ENCODE measurements at regions not wholly inside any gene's neighbourhood (a gene's known extent, or its start where the extent isn't known, plus 50 kb on each side); places are given as distances from the start of the nearest gene placed in this dataset.

- H2AFZ ChIP-seq (ENCODE audit: low read depth, low read length) = no peak overlapping the region
- H3K4me1 ChIP-seq (ENCODE audit: control insufficient read depth, extremely low read depth, insufficient read depth, low read length) = no peaks in the 10 kb centered on the region
- H3K36me3 ChIP-seq (ENCODE audit: control insufficient read depth in 2 of 2, extremely low read depth in 1 of 2, insufficient read depth in 2 of 2, low read length in 2 of 2) = no peaks in the 10 kb centered on the region
- BruUV-seq (replicated peaks) = no TSS peak
- ChIA-PET CTCF (interaction anchor here (1.5 kb wide), 1 partner anchor 19 kb away, joined by 3 read pairs; no protein-coding TSS in a partner anchor), POLR2A (no interaction called here)
- DNase-seq (ENCODE audit: low read depth, low spot score) (no peak), FAIRE-seq (no peak)
- no peaks in the 10 kb centered on the region for H3K27me3 ChIP-seq (ENCODE audit: control insufficient read depth in 2 of 2, insufficient read depth in 2 of 2, low read length in 2 of 2)
- no peaks in the 10 kb centered on the region for H4K20me1 ChIP-seq (replicated peaks; ENCODE audit: control insufficient read depth, extremely low read depth, insufficient read depth, low read length)
- TF ChIP-seq POLR2A (IDR thresholded peaks at IDR 0.05; ENCODE audit: low read depth, low read length) (no peak), POLR2AphosphoS5 (IDR thresholded peaks at IDR 0.05; ENCODE audit: insufficient read depth, low read depth, low read length) (no peak), MYC (IDR thresholded peaks at IDR 0.05; ENCODE audit: low read depth, low read length) (no peak), MAX (IDR thresholded peaks at IDR 0.05; ENCODE audit: insufficient read depth, insufficient read length) (no peak), JUN (IDR thresholded peaks at IDR 0.05; ENCODE audit: borderline replicate concordance, insufficient read depth, insufficient read length, low read depth) (no peak), FOS (IDR thresholded peaks at IDR 0.05; ENCODE audit: borderline replicate concordance, insufficient read depth, low read length) (no peak), GATA2 (IDR thresholded peaks at IDR 0.05; ENCODE audit: insufficient read depth, insufficient read length, low read depth, low read length) (no peak), EZH2 (IDR thresholded peaks at IDR 0.05; ENCODE audit: borderline replicate concordance, low read depth, low read length, severe bottlenecking) (no peak)
- TF ChIP-seq, protein P1, sequence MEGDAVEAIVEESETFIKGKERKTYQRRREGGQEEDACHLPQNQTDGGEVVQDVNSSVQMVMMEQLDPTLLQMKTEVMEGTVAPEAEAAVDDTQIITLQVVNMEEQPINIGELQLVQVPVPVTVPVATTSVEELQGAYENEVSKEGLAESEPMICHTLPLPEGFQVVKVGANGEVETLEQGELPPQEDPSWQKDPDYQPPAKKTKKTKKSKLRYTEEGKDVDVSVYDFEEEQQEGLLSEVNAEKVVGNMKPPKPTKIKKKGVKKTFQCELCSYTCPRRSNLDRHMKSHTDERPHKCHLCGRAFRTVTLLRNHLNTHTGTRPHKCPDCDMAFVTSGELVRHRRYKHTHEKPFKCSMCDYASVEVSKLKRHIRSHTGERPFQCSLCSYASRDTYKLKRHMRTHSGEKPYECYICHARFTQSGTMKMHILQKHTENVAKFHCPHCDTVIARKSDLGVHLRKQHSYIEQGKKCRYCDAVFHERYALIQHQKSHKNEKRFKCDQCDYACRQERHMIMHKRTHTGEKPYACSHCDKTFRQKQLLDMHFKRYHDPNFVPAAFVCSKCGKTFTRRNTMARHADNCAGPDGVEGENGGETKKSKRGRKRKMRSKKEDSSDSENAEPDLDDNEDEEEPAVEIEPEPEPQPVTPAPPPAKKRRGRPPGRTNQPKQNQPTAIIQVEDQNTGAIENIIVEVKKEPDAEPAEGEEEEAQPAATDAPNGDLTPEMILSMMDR (IDR thresholded peaks at IDR 0.05; ENCODE audit: extremely low read depth in 1 of 2, insufficient read depth in 1 of 2, low read depth in 1 of 2, low read length in 2 of 2) = no peak
- no peak overlapping the region for H3K9ac ChIP-seq (replicated peaks; ENCODE audit: extremely low read depth, insufficient read depth, low read length)
- intact Hi-C loops (cut with micrococcal nuclease) = no loop called here
- no peak overlapping the region for H3K4me3 ChIP-seq (replicated peaks in 1 of 3; ENCODE audit: insufficient read depth in 1 of 3, low read depth in 1 of 3, low read length in 3 of 3)
- no peaks in the 10 kb centered on the region for H3K79me2 ChIP-seq (ENCODE audit: control insufficient read depth, insufficient read depth, low read length)
- dilution Hi-C loops (cut with MboI; ENCODE audit: extremely low pct_ligation_motif_present, low sequenced_read_pairs) = no loop called here
- H3K9me3 ChIP-seq (replicated peaks; ENCODE audit: control insufficient read depth, insufficient read depth, low read length) = no peaks in the 10 kb centered on the region
- H3K9me1 ChIP-seq (replicated peaks; ENCODE audit: control insufficient read depth, extremely low read depth, insufficient read depth, low read length) = no peaks in the 10 kb centered on the region
- H3K27ac ChIP-seq (ENCODE audit: insufficient read depth, low read depth, low read length) = no peak overlapping the region
- no peak overlapping the region for H3K4me2 ChIP-seq (ENCODE audit: insufficient read depth, low read length)
These were observed 69.8 kb upstream of the EOMES start for GRCh38 chr3:27791956-27792355.
